RWPE1 (cell line): ENCODE measurements at regions not wholly inside any gene's neighbourhood (a gene's known extent, or its start where the extent isn't known, plus 50 kb on each side); places are given as distances from the start of the nearest gene placed in this dataset.

Experiments used
- CTCF ChIA-PET: fragments of 350-600 bp; sonication (Branson Sonifier 250); formaldehyde crosslinking; extraction: SDS; loops from one replicate; lab custom pipeline; 2021; lab: Yijun Ruan, JAX
- POLR2A ChIA-PET: fragments of 400-600 bp; formaldehyde crosslinking; extraction: SDS; loops from one replicate; lab custom pipeline; 2020; ENCODE audit warnings: antibody characterized with exemption; ENCODE audit not compliant: low non-redundant PET; lab: Yijun Ruan, JAX
- DNase-seq: peaks from one replicate; pipeline ENCODE4 v3.0.0; 2012; ENCODE audit warnings: low spot score
- H3K27ac ChIP-seq: fragments of 450-650 bp; 2 replicates; pipeline ENCODE4 v1.5.1; 2017
- TF ChIP-seq, protein P1 (sequence below): fragments of 450-650 bp; conservative IDR thresholded peaks from 2 replicates; pipeline ENCODE4 v1.5.1; 2017; ENCODE audit warnings: low read depth, mild to moderate bottlenecking

DNA sequence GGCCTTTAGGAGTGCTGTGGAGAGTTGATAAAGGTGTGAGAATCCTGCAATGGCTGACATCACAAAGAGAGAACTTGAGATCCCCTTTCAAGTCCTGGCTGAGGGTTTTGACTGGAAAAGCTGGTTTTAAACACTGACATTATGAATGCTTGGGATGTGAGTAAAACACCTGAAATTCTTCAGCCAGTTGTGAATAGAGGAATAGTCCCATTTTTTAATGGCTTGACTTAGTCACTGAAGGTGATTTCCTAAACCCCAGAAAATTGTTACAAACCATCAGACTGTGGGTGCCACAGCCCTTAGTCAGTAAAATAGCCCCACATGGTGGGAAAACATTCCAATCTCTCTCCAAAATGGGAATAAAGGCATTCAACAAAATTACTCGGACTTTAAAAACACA, 107.7 kb upstream of the LMO4 start:
- TF ChIP-seq, protein P1, sequence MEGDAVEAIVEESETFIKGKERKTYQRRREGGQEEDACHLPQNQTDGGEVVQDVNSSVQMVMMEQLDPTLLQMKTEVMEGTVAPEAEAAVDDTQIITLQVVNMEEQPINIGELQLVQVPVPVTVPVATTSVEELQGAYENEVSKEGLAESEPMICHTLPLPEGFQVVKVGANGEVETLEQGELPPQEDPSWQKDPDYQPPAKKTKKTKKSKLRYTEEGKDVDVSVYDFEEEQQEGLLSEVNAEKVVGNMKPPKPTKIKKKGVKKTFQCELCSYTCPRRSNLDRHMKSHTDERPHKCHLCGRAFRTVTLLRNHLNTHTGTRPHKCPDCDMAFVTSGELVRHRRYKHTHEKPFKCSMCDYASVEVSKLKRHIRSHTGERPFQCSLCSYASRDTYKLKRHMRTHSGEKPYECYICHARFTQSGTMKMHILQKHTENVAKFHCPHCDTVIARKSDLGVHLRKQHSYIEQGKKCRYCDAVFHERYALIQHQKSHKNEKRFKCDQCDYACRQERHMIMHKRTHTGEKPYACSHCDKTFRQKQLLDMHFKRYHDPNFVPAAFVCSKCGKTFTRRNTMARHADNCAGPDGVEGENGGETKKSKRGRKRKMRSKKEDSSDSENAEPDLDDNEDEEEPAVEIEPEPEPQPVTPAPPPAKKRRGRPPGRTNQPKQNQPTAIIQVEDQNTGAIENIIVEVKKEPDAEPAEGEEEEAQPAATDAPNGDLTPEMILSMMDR = no peak
- DNase-seq = peak; percentile 5
- ChIA-PET POLR2A (no interaction called here), CTCF (no interaction called here)
- no peak overlapping the region for H3K27ac ChIP-seq

DNA sequence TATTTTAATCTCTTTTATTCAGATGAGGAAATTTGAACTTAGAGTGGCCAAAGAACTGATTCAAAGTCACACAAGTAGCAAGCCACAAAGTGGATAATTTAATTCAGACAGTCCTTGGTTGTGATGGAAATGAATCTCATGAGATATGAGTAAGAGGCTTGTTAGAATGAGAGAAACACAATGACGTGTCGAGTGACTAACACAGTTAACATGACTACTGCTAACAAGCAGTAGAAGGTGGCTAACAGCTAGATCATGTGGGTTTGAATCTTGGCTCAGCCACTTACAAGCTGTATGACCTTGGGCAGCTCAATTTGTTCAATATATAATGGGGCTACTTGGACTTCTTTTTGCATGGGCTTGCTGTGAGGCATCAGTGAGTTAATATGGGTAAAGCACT, 104.5 kb upstream of the LMO4 start:
- DNase-seq = peak; percentile 74
- POLR2A ChIA-PET = no interaction called here
- no peak overlapping the region for H3K27ac ChIP-seq
- CTCF ChIA-PET = no interaction called here
- TF ChIP-seq, protein P1 = no peak

DNA sequence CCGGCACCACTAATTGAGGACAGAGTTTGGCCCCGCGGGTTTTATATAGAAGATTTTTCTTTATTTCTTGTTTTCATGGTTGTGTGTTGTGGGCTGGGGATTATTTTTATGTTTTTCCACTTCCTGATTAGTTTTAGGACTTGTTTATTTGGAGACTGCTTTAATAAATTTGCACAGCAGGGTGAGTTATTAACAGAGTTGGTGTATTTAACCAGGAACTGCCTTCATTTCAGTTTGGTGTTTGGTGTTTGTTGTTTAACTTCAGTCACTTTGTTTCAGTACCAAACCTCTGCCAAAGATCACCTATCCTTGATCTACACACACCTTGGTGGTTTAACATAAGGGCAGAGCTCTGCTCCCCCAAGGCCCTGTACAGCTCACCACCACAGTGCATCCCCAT, 103.5 kb upstream of the LMO4 start:
- TF ChIP-seq, protein P1 = no peak
- ChIA-PET CTCF (interaction anchor here (0.7 kb wide), 1 partner anchor 67 kb away, joined by 3 read pairs; no protein-coding TSS in a partner anchor), POLR2A (no interaction called here)
- H3K27ac ChIP-seq = peak overlapping the region; percentile 65; the same call in 1 of the 2 replicates
- DNase-seq = no peak

DNA sequence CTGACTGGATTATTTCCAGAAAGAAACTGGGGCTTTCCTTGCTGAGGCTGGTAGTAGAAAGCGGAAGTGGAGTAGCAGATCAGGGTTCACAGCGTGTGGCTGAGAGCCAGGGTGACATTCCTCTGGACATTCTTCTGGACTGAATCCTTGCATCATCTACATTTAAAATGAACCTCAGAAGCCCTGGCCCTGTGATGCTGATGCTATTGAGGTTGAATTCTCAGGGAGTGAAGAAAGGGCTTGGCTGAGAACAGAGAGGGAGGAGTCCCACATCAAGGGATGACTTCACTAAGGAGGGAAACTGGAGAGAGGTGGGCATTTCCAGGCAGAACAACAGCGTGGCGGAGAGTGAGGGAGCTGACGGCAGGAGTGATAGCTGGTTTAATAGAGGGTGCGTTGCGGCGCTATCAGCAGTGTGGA, 102.3 kb upstream of the LMO4 start:
- peak overlapping the region; percentile 78 for H3K27ac ChIP-seq
- peak; percentile 88 for DNase-seq
- CTCF ChIA-PET = no interaction called here
- POLR2A ChIA-PET = no interaction called here
- TF ChIP-seq, protein P1 = no peak

DNA sequence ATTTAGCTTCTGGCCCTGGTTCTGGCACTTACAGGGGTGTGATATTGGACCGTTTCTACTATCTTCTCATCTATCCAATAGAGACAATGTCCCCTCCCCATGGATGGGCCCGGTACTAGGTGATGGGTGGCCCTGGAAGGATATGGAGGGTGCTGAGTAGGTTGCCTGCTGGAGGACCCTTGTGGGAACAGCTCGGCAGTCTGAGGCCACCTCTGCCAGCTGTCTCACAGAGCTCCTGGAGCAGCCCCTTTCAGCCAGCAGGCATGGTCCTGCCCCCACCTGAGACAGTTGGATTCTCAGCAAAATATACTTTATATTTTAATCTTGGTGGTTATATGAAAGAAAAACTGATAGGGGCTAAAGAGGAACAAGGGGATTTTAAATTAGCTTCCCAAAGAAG, 101.0 kb upstream of the LMO4 start:
- ChIA-PET CTCF (no interaction called here), POLR2A (no interaction called here)
- no peak overlapping the region for H3K27ac ChIP-seq
- TF ChIP-seq, protein P1 = no peak
- no peak for DNase-seq

DNA sequence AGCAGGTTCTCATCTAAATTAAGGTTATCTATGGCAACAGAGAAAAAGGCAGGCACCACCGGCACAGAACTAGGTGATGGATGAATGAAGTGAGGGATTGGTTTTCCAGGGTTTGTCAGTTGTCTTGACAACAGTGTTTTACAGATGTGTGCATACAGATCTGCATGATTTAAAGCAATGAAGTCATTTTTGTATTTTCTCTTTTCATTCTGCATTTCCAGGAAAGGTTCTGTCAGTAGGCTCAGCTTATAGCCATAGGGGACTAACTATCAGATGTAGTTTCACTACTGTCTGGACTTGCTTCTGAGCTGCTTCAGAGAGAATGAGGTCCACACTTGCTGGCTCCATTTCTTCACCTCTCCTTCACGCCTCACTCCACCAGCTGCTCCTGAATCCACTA, 98.2 kb upstream of the LMO4 start:
- H3K27ac ChIP-seq = no peak overlapping the region
- DNase-seq = no peak
- ChIA-PET POLR2A (no interaction called here), CTCF (no interaction called here)
- TF ChIP-seq, protein P1 = no peak
